Keratinocyte (primary cell): ENCODE measurements at regions not wholly inside any gene's neighbourhood (a gene's known extent, or its start where the extent isn't known, plus 50 kb on each side); places are given as distances from the start of the nearest gene placed in this dataset.

Experiments
- DNase-seq: peaks from one replicate; pipeline ENCODE4 v3.0.0-alpha.2; 2011; ENCODE audit warnings: low read depth, missing footprints, low spot score
- FAIRE-seq: peaks from 2 replicates; lab custom pipeline; 2011; peaks lifted over from hg19 to GRCh38; lab: Jason Lieb, UNC
- H2AFZ ChIP-seq: 2 replicates; pipeline ENCODE4 v1.6.0; 2012; ENCODE audit warnings: low read length, control low read depth, inconsistent platforms; ENCODE audit not compliant: control insufficient read depth
- H3K27ac ChIP-seq: 2 replicates; pipeline ENCODE4 v1.5.1; 2011; ENCODE audit warnings: low read length; ENCODE audit not compliant: control insufficient read depth, insufficient read depth
- H3K27me3 ChIP-seq: 3 replicates; pipeline ENCODE4 v1.6.0; 2011; ENCODE audit warnings: low read length; ENCODE audit not compliant: control insufficient read depth, insufficient read depth; ENCODE audit errors: extremely low read depth
- H3K36me3 ChIP-seq, 2 experiments: 2 replicates in 1 of 2; 3 replicates in 1 of 2; pipeline ENCODE4 v1.5.1; 2011; ENCODE audit warnings: low read length in 2 of 2, mild to moderate bottlenecking in 1 of 2; ENCODE audit not compliant: control insufficient read depth in 2 of 2, insufficient read depth in 2 of 2; ENCODE audit errors: extremely low read depth in 1 of 2
- H3K4me1 ChIP-seq: 3 replicates; pipeline ENCODE4 v1.5.1; 2011; ENCODE audit warnings: low read length; ENCODE audit not compliant: control insufficient read depth, insufficient read depth; ENCODE audit errors: extremely low read depth
- H3K4me2 ChIP-seq: 3 replicates; pipeline ENCODE4 v1.6.0; 2011; ENCODE audit warnings: low read depth, low read length; ENCODE audit not compliant: control insufficient read depth, insufficient read depth; ENCODE audit errors: extremely low read depth
- H3K4me3 ChIP-seq, 3 experiments: fragments of 200-600 bp in 1 of 3; sonication (generic) in 1 of 3; 2 replicates in 2 of 3; 3 replicates in 1 of 3; pipeline ENCODE4 v1.5.1; 2011 to 2016; ENCODE audit warnings: low read length in 3 of 3, mild to moderate bottlenecking in 3 of 3, control low read depth in 2 of 3, inconsistent platforms in 1 of 3, low read depth in 1 of 3, mixed read lengths in 1 of 3, mixed run types in 1 of 3, moderate library complexity in 1 of 3; ENCODE audit not compliant: control insufficient read depth in 2 of 3, insufficient read depth in 2 of 3; ENCODE audit errors: extremely low read depth in 1 of 3
- H3K79me2 ChIP-seq: 2 replicates; pipeline ENCODE4 v1.6.0; 2012; ENCODE audit warnings: low read length; ENCODE audit not compliant: control insufficient read depth, insufficient read depth
- H3K9ac ChIP-seq: 3 replicates; pipeline ENCODE4 v1.6.0; 2011; ENCODE audit warnings: low read length; ENCODE audit not compliant: control insufficient read depth, insufficient read depth; ENCODE audit errors: extremely low read depth
- H3K9me1 ChIP-seq: 3 replicates; pipeline ENCODE4 v1.6.0; 2011; ENCODE audit warnings: low read length; ENCODE audit not compliant: control insufficient read depth, insufficient read depth; ENCODE audit errors: extremely low read depth
- H3K9me3 ChIP-seq: 2 replicates; pipeline ENCODE4 v1.5.1; 2012; ENCODE audit warnings: low read depth, low read length; ENCODE audit not compliant: control insufficient read depth
- H4K20me1 ChIP-seq: 3 replicates; pipeline ENCODE4 v1.6.0; 2011; ENCODE audit warnings: low read length; ENCODE audit not compliant: control insufficient read depth, insufficient read depth; ENCODE audit errors: extremely low read depth
- EZH2 ChIP-seq: IDR thresholded peaks from one replicate; pipeline ENCODE4 v1.6.1; 2012; ENCODE audit warnings: inconsistent platforms, mild to moderate bottlenecking, low read length, moderate library complexity
- dilution Hi-C: fragments of 300-500 bp; cut with MboI; formaldehyde crosslinking; loops from one replicate; pipeline ENCODE4 v1.7.0; 2020; ENCODE audit warnings: low sequenced_read_pairs; ENCODE audit not compliant: extremely low pct_ligation_motif_present
- TF ChIP-seq, protein P1 (sequence below), 3 experiments: IDR thresholded peaks in 1 of 3; conservative IDR thresholded peaks in 1 of 3; optimal IDR thresholded peaks in 1 of 3; 2 replicates in 2 of 3; 3 replicates in 1 of 3; pipeline versions ENCODE3 to v1.5.1; 2011; ENCODE audit warnings: low read length in 3 of 3, mild to moderate bottlenecking in 3 of 3, moderate library complexity in 2 of 3, control low read depth in 1 of 3, inconsistent platforms in 1 of 3; ENCODE audit not compliant: insufficient read depth in 2 of 3; ENCODE audit errors: extremely low read depth in 1 of 3

DNA sequence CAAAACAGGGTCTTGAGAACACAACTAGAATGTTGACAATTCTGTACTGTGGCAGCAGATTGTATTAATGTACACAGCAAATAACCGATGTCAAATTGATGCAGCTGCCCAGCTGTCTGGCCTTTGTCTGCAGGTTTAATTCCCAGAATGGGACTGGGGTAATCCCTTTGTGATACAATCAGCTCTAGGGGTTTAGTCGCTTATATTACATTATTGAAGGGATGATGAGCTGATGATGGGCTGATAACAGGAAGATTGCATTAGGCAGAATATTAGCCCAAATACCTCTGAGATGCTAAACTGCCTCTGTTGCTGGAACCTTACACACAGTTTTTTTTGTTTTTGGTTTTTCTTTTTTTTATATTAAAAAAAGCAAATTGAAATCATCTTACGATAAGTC lies 265.0 kb downstream of the RBM26 start:
- Histone ChIP-seq H3K27ac (no peak overlapping the region), H3K9ac (no peak overlapping the region), H3K36me3 (no peaks in the 10 kb centered on the region), H3K27me3 (no peaks in the 10 kb centered on the region), H4K20me1 (no peaks in the 10 kb centered on the region), H3K4me3 (no peak overlapping the region), H2AFZ (no peak overlapping the region), H3K4me2 (no peak overlapping the region), H3K9me1 (no peaks in the 10 kb centered on the region), H3K79me2 (no peaks in the 10 kb centered on the region), H3K9me3 (no peaks in the 10 kb centered on the region), H3K4me1 (no peaks in the 10 kb centered on the region)
- FAIRE-seq (no peak), DNase-seq (no peak)
- dilution Hi-C loops, result no loop called here
- TF ChIP-seq, protein P1, sequence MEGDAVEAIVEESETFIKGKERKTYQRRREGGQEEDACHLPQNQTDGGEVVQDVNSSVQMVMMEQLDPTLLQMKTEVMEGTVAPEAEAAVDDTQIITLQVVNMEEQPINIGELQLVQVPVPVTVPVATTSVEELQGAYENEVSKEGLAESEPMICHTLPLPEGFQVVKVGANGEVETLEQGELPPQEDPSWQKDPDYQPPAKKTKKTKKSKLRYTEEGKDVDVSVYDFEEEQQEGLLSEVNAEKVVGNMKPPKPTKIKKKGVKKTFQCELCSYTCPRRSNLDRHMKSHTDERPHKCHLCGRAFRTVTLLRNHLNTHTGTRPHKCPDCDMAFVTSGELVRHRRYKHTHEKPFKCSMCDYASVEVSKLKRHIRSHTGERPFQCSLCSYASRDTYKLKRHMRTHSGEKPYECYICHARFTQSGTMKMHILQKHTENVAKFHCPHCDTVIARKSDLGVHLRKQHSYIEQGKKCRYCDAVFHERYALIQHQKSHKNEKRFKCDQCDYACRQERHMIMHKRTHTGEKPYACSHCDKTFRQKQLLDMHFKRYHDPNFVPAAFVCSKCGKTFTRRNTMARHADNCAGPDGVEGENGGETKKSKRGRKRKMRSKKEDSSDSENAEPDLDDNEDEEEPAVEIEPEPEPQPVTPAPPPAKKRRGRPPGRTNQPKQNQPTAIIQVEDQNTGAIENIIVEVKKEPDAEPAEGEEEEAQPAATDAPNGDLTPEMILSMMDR (optimal IDR thresholded peaks at IDR 0.05 in 1 of 3, IDR thresholded peaks at IDR 0.05 in 1 of 3, conservative IDR thresholded peaks at IDR 0.05 in 1 of 3; ENCODE audit: extremely low read depth in 1 of 3, insufficient read depth in 2 of 3, low read length in 3 of 3), result no peak
- no peak for TF ChIP-seq EZH2

DNA sequence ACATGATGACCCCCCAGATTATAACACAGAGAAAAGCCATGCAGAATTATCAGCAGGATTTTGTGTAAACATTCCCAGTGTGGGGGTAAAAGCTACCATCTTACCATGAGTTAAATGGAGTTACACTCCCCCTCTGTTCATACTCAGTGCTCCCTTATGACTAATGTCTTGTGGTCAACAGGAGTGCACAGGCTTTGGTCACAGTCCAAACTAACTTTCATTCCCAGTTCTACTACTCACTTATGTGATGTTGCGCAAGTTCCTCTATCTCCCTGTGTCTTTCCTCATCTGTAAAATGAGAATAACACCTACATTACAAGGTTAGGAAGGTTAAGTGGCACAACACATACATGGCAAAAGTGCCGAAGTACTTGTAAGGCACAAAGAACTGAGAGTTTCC lies 277.9 kb downstream of the RBM26 start:
- Histone ChIP-seq H3K9ac (no peak overlapping the region), H3K79me2 (no peaks in the 10 kb centered on the region), H3K27ac (no peak overlapping the region), H3K4me3 (no peak overlapping the region), H2AFZ (no peak overlapping the region), H3K36me3 (no peaks in the 10 kb centered on the region), H3K9me3 (no peaks in the 10 kb centered on the region), H4K20me1 (no peaks in the 10 kb centered on the region), H3K27me3 (no peaks in the 10 kb centered on the region), H3K9me1 (no peaks in the 10 kb centered on the region), H3K4me1 (peaks cover 2% of the 10 kb centered on the region), H3K4me2 (no peak overlapping the region)
- dilution Hi-C loops, result no loop called here
- TF ChIP-seq EZH2, result no peak
- TF ChIP-seq, protein P1 (optimal IDR thresholded peaks at IDR 0.05 in 1 of 3, IDR thresholded peaks at IDR 0.05 in 1 of 3, conservative IDR thresholded peaks at IDR 0.05 in 1 of 3; ENCODE audit: extremely low read depth in 1 of 3, insufficient read depth in 2 of 3, low read length in 3 of 3), result no peak
- peak; percentile 86 for FAIRE-seq
- DNase-seq, result peak; percentile 9
